ENCODE measurements at regions not wholly inside any gene's neighbourhood (a gene's known extent, or its start where the extent isn't known, plus 50 kb on each side); places are given as distances from the start of the nearest gene placed in this dataset.

DNA sequence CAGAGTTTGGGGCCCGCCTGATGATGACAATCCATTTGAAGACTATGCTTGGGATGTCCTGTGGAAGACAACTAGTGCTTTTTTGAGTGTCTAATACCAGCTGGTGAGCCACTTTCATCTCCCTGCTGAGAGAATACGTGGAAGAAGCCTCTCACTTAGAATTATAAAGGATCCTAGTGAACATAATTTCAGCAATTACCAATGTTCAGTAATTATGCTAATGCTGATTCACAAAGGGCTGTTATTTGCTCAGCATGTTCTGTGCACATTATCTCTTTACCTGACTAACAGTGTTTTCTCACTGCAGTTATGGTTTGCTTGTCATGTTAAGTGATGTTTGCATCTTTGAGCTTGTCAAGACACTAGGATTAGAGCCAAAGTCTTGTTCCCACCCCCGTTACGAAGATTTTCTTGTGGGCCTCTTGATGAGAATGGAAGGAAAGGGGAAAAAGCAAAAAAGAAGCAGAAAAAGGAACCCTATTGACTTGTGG lies 282.1 kb upstream of the CHD6 start (continued):
- TF ChIP-seq, protein P1, sequence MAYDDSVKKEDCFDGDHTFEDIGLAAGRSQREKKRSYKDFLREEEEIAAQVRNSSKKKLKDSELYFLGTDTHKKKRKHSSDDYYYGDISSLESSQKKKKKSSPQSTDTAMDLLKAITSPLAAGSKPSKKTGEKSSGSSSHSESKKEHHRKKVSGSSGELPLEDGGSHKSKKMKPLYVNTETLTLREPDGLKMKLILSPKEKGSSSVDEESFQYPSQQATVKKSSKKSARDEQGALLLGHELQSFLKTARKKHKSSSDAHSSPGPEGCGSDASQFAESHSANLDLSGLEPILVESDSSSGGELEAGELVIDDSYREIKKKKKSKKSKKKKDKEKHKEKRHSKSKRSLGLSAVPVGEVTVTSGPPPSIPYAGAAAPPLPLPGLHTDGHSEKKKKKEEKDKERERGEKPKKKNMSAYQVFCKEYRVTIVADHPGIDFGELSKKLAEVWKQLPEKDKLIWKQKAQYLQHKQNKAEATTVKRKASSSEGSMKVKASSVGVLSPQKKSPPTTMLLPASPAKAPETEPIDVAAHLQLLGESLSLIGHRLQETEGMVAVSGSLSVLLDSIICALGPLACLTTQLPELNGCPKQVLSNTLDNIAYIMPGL (CRISPR knock-in tag; IDR thresholded peaks at IDR 0.05), result no peak
- TF ChIP-seq SOX15 (CRISPR knock-in tag; IDR thresholded peaks at IDR 0.05) (no peak), E2F1 (CRISPR knock-in tag; IDR thresholded peaks at IDR 0.05) (no peak), ZNF396 (CRISPR knock-in tag; IDR thresholded peaks at IDR 0.05; ENCODE audit: borderline replicate concordance) (no peak), ATF3 (CRISPR knock-in tag; conservative IDR thresholded peaks at IDR 0.05) (no peak), ZNF263 (CRISPR knock-in tag; IDR thresholded peaks at IDR 0.05; ENCODE audit: low read depth) (no peak), IRF2 (CRISPR knock-in tag; IDR thresholded peaks at IDR 0.05; ENCODE audit: borderline replicate concordance, low read depth) (no peak), ZNF232 (CRISPR knock-in tag; IDR thresholded peaks at IDR 0.05) (no peak), TCF7 (CRISPR knock-in tag; IDR thresholded peaks at IDR 0.05; ENCODE audit: low read depth) (no peak), CTCF (IDR thresholded peaks at IDR 0.05) (no peak), ZNF532 (CRISPR knock-in tag; IDR thresholded peaks at IDR 0.05; ENCODE audit: borderline replicate concordance) (no peak)
- TF ChIP-seq, protein P2, sequence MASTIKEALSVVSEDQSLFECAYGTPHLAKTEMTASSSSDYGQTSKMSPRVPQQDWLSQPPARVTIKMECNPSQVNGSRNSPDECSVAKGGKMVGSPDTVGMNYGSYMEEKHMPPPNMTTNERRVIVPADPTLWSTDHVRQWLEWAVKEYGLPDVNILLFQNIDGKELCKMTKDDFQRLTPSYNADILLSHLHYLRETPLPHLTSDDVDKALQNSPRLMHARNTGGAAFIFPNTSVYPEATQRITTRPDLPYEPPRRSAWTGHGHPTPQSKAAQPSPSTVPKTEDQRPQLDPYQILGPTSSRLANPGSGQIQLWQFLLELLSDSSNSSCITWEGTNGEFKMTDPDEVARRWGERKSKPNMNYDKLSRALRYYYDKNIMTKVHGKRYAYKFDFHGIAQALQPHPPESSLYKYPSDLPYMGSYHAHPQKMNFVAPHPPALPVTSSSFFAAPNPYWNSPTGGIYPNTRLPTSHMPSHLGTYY (CRISPR knock-in tag; IDR thresholded peaks at IDR 0.05), result no peak

DNA sequence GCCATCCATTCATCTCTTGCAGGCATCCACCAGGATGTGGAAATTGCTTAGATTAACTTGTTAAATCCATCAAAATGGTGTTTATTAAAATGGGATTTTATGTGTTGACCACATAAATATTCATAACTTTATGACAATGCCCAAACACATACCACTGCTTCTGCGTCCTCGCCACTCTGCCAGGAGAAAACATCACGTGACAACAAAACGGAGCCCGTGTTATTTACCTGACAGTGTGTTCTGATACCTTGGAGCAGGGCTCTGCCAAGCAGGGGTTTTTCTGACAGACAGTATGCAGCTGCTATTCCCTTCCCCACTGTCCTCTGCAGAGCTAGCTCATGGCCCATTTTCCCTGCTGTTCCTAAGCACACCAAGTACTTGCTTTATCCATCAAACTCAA lies 279.5 kb upstream of the CHD6 start:
- H3K27ac Mint-ChIP-seq, result no peak overlapping the region
- DNase-seq (ENCODE audit: low spot score), result no peak
- H3K36me3 Mint-ChIP-seq, result no peaks in the 10 kb centered on the region
- H3K4me3 Mint-ChIP-seq, result no peak overlapping the region
- no peaks in the 10 kb centered on the region for H3K9me3 Mint-ChIP-seq
- ChIA-PET POLR2A (no interaction called here), CTCF (interaction anchor here (0.8 to 1.2 kb wide), 2 partner anchors 9 to 159 kb away, joined by 3 to 5 read pairs; no protein-coding TSS in a partner anchor)
- ATAC-seq, result no peak
- H3K4me1 Mint-ChIP-seq, result peaks cover 21% of the 10 kb centered on the region
- H3K27me3 Mint-ChIP-seq (ENCODE audit: low read depth), result no peaks in the 10 kb centered on the region
- TF ChIP-seq CBFB (CRISPR knock-in tag; IDR thresholded peaks at IDR 0.05; ENCODE audit: low read depth) (no peak), ATF1 (CRISPR knock-in tag; IDR thresholded peaks at IDR 0.05) (no peak), ZNF219 (CRISPR knock-in tag; IDR thresholded peaks at IDR 0.05; ENCODE audit: borderline replicate concordance) (no peak), MLX (CRISPR knock-in tag; IDR thresholded peaks at IDR 0.05) (no peak), JUN (CRISPR knock-in tag; IDR thresholded peaks at IDR 0.05) (no peak), E2F1 (CRISPR knock-in tag; IDR thresholded peaks at IDR 0.05) (no peak), PREB (CRISPR knock-in tag; IDR thresholded peaks at IDR 0.05; ENCODE audit: borderline replicate concordance) (no peak)
- TF ChIP-seq, protein P3, sequence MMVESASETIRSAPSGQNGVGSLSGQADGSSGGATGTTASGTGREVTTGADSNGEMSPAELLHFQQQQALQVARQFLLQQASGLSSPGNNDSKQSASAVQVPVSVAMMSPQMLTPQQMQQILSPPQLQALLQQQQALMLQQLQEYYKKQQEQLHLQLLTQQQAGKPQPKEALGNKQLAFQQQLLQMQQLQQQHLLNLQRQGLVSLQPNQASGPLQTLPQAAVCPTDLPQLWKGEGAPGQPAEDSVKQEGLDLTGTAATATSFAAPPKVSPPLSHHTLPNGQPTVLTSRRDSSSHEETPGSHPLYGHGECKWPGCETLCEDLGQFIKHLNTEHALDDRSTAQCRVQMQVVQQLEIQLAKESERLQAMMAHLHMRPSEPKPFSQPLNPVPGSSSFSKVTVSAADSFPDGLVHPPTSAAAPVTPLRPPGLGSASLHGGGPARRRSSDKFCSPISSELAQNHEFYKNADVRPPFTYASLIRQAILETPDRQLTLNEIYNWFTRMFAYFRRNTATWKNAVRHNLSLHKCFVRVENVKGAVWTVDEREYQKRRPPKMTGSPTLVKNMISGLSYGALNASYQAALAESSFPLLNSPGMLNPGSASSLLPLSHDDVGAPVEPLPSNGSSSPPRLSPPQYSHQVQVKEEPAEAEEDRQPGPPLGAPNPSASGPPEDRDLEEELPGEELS (CRISPR knock-in tag; IDR thresholded peaks at IDR 0.05), result no peak
